CD4-positive, CD25-positive, alpha-beta regulatory T cell (primary cell): ENCODE measurements at regions not wholly inside any gene's neighbourhood (a gene's known extent, or its start where the extent isn't known, plus 50 kb on each side); places are given as distances from the start of the nearest gene placed in this dataset.

Experiments
- ATAC-seq, 2 donors: fragments of 150-1000 bp; cut with Tn5 transposase; one replicate each; pipeline ENCODE4 v1.10.0; 2021; ENCODE audit warnings: low read depth in 2 of 2, moderate number of reproducible peaks in 2 of 2, moderate library complexity in 1 of 2
- DNase-seq, 3 donors: peaks; one replicate each; pipeline versions ENCODE4 v3.0.0 to v3.0.0-alpha.2; 2012 to 2022; ENCODE audit warnings: mixed read lengths in 1 of 3
- H3K27ac ChIP-seq: one replicate; pipeline ENCODE4 v1.7.0; 2013; ENCODE audit warnings: mild to moderate bottlenecking, low read length; ENCODE audit not compliant: insufficient read depth, poor library complexity, severe bottlenecking
- H3K27me3 ChIP-seq: one replicate; pipeline ENCODE4 v1.7.0; 2013; ENCODE audit warnings: low read length; ENCODE audit not compliant: control insufficient read depth, insufficient read depth
- H3K36me3 ChIP-seq: one replicate; pipeline ENCODE4 v1.7.0; 2013; ENCODE audit warnings: mild to moderate bottlenecking, low read length, moderate library complexity; ENCODE audit not compliant: control insufficient read depth, insufficient read depth
- H3K4me1 ChIP-seq: 2 replicates; pipeline ENCODE4 v1.7.0; 2013; ENCODE audit warnings: mild to moderate bottlenecking, low read length; ENCODE audit not compliant: insufficient read depth, control insufficient read depth, poor library complexity, severe bottlenecking
- H3K4me3 ChIP-seq: one replicate; pipeline ENCODE4 v1.7.0; 2013; ENCODE audit warnings: low read depth, mild to moderate bottlenecking, low read length, moderate library complexity
- H3K9me3 ChIP-seq, 2 experiments: 1 replicate in 1 of 2; 2 replicates in 1 of 2; pipeline ENCODE4 v1.7.0; 2013; ENCODE audit warnings: low read length in 2 of 2, mild to moderate bottlenecking in 1 of 2, moderate library complexity in 1 of 2; ENCODE audit not compliant: control insufficient read depth in 2 of 2
- H3K27ac Mint-ChIP-seq, 3 donors: one replicate each; pipeline ENCODE4 v1.8.0; 2020 to 2022; ENCODE audit warnings: mild to moderate bottlenecking in 3 of 3, mixed read lengths in 3 of 3, moderate library complexity in 2 of 3
- H3K27me3 Mint-ChIP-seq: one replicate; pipeline ENCODE4 v1.8.0; 2022; ENCODE audit warnings: mild to moderate bottlenecking, mixed read lengths
- H3K36me3 Mint-ChIP-seq: one replicate; pipeline ENCODE4 v1.8.0; 2020; ENCODE audit warnings: mixed read lengths
- H3K4me1 Mint-ChIP-seq, 4 donors: one replicate each; pipeline ENCODE4 v1.8.0; 2020 to 2022; ENCODE audit warnings: mixed read lengths in 4 of 4, mild to moderate bottlenecking in 1 of 4
- H3K4me3 Mint-ChIP-seq, 4 donors: one replicate each; pipeline ENCODE4 v1.8.0; 2020 to 2022; ENCODE audit warnings: mild to moderate bottlenecking in 4 of 4, mixed read lengths in 4 of 4, moderate library complexity in 3 of 4
- H3K9me3 Mint-ChIP-seq, 7 donors: one replicate each; pipeline ENCODE4 v1.8.0; 2020 to 2022; ENCODE audit warnings: mixed read lengths in 7 of 7, mild to moderate bottlenecking in 3 of 7, moderate library complexity in 2 of 7

DNA sequence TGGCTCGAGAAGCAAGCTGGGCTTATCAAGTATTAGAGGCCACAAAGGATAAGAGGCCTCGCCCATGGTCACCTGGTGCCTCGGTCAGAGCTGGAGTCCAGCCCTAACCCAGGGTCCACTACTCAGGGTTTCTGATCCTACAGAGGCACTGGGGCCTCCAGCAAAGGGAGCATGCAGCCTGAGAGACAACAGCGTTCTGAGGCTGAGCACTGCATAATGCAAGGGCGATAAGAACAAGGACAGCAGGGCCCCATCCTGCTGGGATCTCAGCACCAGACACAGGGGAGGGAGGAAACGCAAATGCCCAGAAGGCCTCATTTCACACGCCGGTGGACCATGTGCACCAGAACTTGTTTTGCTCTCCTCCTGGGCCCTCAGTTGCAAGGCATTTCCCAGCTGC is 63.0 kb downstream of the C5orf15 start:
- Mint-ChIP-seq H3K27me3 (no peaks in the 10 kb centered on the region), H3K9me3 (no peaks in the 10 kb centered on the region), H3K4me1 (no peaks in the 10 kb centered on the region), H3K4me3 (no peak overlapping the region), H3K27ac (no peak overlapping the region), H3K36me3 (no peaks in the 10 kb centered on the region)
- H3K36me3 ChIP-seq, result no peaks in the 10 kb centered on the region
- DNase-seq (no peak), ATAC-seq (no peak)
- H3K27ac ChIP-seq, result no peak overlapping the region
- no peaks in the 10 kb centered on the region for H3K4me1 ChIP-seq
- no peaks in the 10 kb centered on the region for H3K27me3 ChIP-seq
- no peak overlapping the region for H3K4me3 ChIP-seq
- H3K9me3 ChIP-seq, result no peaks in the 10 kb centered on the region

- Mint-ChIP-seq H3K4me3 (no peak overlapping the region), H3K36me3 (no peaks in the 10 kb centered on the region), H3K9me3 (no peaks in the 10 kb centered on the region), H3K27ac (no peak overlapping the region), H3K27me3 (no peaks in the 10 kb centered on the region), H3K4me1 (no peaks in the 10 kb centered on the region)
- Histone ChIP-seq H3K27ac (no peak overlapping the region), H3K36me3 (no peaks in the 10 kb centered on the region), H3K4me1 (no peaks in the 10 kb centered on the region), H3K4me3 (no peak overlapping the region), H3K9me3 (no peaks in the 10 kb centered on the region), H3K27me3 (no peaks in the 10 kb centered on the region)
- no peak for ATAC-seq
- no peak for DNase-seq
Observed at GRCh38 chr5:133904641-133905040, 63.8 kb downstream of the C5orf15 start.

GRCh38 chr5:133902511-133903118 is 65.8 kb downstream of the C5orf15 start:
- Mint-ChIP-seq H3K4me1 (no peaks in the 10 kb centered on the region), H3K27me3 (no peaks in the 10 kb centered on the region), H3K27ac (no peak overlapping the region), H3K4me3 (no peak overlapping the region), H3K36me3 (no peaks in the 10 kb centered on the region), H3K9me3 (no peaks in the 10 kb centered on the region)
- Histone ChIP-seq H3K36me3 (no peaks in the 10 kb centered on the region), H3K27me3 (no peaks in the 10 kb centered on the region), H3K4me3 (no peak overlapping the region), H3K27ac (no peak overlapping the region), H3K9me3 (no peaks in the 10 kb centered on the region), H3K4me1 (no peaks in the 10 kb centered on the region)
- DNase-seq (no peak), ATAC-seq (no peak)

GRCh38 chr5:133900534-133901270 is 67.7 kb downstream of the C5orf15 start:
- ATAC-seq, result no peak
- no peak for DNase-seq
- H3K4me1 ChIP-seq, result no peaks in the 10 kb centered on the region
- Mint-ChIP-seq H3K36me3 (no peaks in the 10 kb centered on the region), H3K4me1 (no peaks in the 10 kb centered on the region), H3K9me3 (peaks cover 0 to under 1% (median 0%) of the 10 kb centered on the region in 7 donors), H3K27me3 (peaks cover 8% of the 10 kb centered on the region), H3K4me3 (no peak overlapping the region), H3K27ac (no peak overlapping the region)
- H3K4me3 ChIP-seq, result no peak overlapping the region
- H3K36me3 ChIP-seq, result no peaks in the 10 kb centered on the region
- no peaks in the 10 kb centered on the region for H3K9me3 ChIP-seq
- H3K27ac ChIP-seq, result no peak overlapping the region
- H3K27me3 ChIP-seq, result no peaks in the 10 kb centered on the region

- ATAC-seq, result no peak
- Mint-ChIP-seq H3K27me3 (peaks cover 8% of the 10 kb centered on the region), H3K4me3 (no peak overlapping the region), H3K9me3 (peaks cover 0 to 2% (median 0%) of the 10 kb centered on the region in 7 donors), H3K36me3 (no peaks in the 10 kb centered on the region), H3K4me1 (no peaks in the 10 kb centered on the region), H3K27ac (no peak overlapping the region)
- no peaks in the 10 kb centered on the region for H3K9me3 ChIP-seq
- H3K36me3 ChIP-seq, result no peaks in the 10 kb centered on the region
- no peaks in the 10 kb centered on the region for H3K4me1 ChIP-seq
- DNase-seq, result no peak
- H3K27me3 ChIP-seq, result no peaks in the 10 kb centered on the region
- H3K4me3 ChIP-seq, result no peak overlapping the region
- H3K27ac ChIP-seq, result no peak overlapping the region
Observed at GRCh38 chr5:133899506-133899905, 68.9 kb downstream of the C5orf15 start.

DNA sequence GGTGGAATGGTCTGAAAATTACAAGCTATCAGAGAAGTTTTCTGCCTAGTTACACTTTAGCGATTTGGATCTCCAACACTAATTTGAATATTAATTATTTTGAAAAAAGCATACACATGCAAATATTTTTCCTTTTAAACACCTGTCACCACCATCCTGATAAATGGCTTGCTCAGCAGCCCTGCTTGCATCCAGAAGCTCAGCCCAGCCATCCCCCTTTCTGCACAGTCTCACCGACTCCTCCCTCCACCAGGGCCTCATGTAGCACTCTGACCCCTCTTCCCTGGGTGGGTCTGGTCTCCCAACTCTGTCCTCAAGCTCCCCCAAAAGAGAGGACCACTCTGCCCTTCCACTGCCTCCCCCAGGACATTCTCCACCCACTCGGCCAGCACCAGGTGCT is 70.0 kb downstream of the C5orf15 start:
- Mint-ChIP-seq H3K4me3 (no peak overlapping the region), H3K27me3 (peaks cover 8% of the 10 kb centered on the region), H3K36me3 (no peaks in the 10 kb centered on the region), H3K4me1 (no peaks in the 10 kb centered on the region), H3K9me3 (peaks cover 0 to 2% (median 0%) of the 10 kb centered on the region in 7 donors), H3K27ac (no peak overlapping the region)
- no peaks in the 10 kb centered on the region for H3K9me3 ChIP-seq
- no peaks in the 10 kb centered on the region for H3K4me1 ChIP-seq
- ATAC-seq, result no peak
- no peaks in the 10 kb centered on the region for H3K27me3 ChIP-seq
- DNase-seq, result no peak
- H3K4me3 ChIP-seq, result no peak overlapping the region
- no peak overlapping the region for H3K27ac ChIP-seq
- no peaks in the 10 kb centered on the region for H3K36me3 ChIP-seq

DNA sequence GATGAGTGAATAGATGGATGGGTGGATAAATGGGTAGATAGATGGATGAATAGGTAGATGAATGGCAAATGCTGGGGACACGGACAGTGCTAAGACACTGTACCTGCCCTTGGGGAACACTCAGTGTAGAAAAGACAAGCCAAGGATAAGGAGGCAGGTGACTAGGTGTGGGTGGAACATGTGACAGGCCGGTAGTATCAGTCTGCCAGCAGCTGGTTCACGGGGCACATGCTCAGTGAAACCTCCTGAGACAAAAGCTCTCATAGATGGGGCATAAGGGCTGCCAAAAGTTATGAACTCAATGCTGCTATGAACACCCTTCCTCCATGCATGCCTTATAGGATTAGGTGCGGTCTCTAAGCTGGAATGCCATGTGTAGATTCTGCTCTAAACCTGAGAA is 71.0 kb downstream of the C5orf15 start:
- no peaks in the 10 kb centered on the region for H3K36me3 ChIP-seq
- H3K4me1 ChIP-seq, result no peaks in the 10 kb centered on the region
- Mint-ChIP-seq H3K36me3 (no peaks in the 10 kb centered on the region), H3K27me3 (peaks cover 8% of the 10 kb centered on the region), H3K4me3 (no peak overlapping the region), H3K9me3 (peaks cover 0 to 2% (median 0%) of the 10 kb centered on the region in 7 donors), H3K4me1 (no peaks in the 10 kb centered on the region), H3K27ac (no peak overlapping the region)
- H3K27ac ChIP-seq, result no peak overlapping the region
- no peak for ATAC-seq
- H3K27me3 ChIP-seq, result no peaks in the 10 kb centered on the region
- no peak for DNase-seq
- no peak overlapping the region for H3K4me3 ChIP-seq
- no peaks in the 10 kb centered on the region for H3K9me3 ChIP-seq

GRCh38 chr5:133896873-133897272 is 71.6 kb downstream of the C5orf15 start:
- no peak overlapping the region for H3K4me3 Mint-ChIP-seq
- no peak overlapping the region for H3K27ac Mint-ChIP-seq
- ATAC-seq, result no peak

More at GRCh38 chr5:133896873-133897272, 71.6 kb downstream of the C5orf15 start:
- Histone ChIP-seq H3K36me3 (no peaks in the 10 kb centered on the region), H3K27ac (no peak overlapping the region), H3K9me3 (no peaks in the 10 kb centered on the region), H3K4me1 (no peaks in the 10 kb centered on the region), H3K27me3 (no peaks in the 10 kb centered on the region), H3K4me3 (no peak overlapping the region)
- Mint-ChIP-seq H3K4me1 (no peaks in the 10 kb centered on the region), H3K9me3 (peaks cover 0 to 2% (median 0%) of the 10 kb centered on the region in 7 donors), H3K27me3 (peaks cover 8% of the 10 kb centered on the region), H3K36me3 (no peaks in the 10 kb centered on the region)
- DNase-seq, result no peak
